PC-9 (cell line): ENCODE measurements at regions not wholly inside any gene's neighbourhood (a gene's known extent, or its start where the extent isn't known, plus 50 kb on each side); places are given as distances from the start of the nearest gene placed in this dataset.

Experiments
- CTCF ChIP-seq: fragments of 200-600 bp; sonication (generic); conservative IDR thresholded peaks from 2 replicates; pipeline ENCODE4 v1.6.1; 2017; ENCODE audit warnings: mixed run types, antibody characterized with exemption, mild to moderate bottlenecking, moderate library complexity
- EZH2 ChIP-seq: fragments of 200-600 bp; sonication (generic); IDR thresholded peaks from 2 replicates; pipeline ENCODE4 v1.8.0; 2017; ENCODE audit warnings: antibody characterized with exemption, low read depth

- TF ChIP-seq CTCF (no peak), EZH2 (no peak)
Measured at GRCh38 chr3:88963003-88963402, 144.4 kb upstream of the EPHA3 start.
